CD4-positive, alpha-beta memory T cell (primary cell): ENCODE measurements at regions not wholly inside any gene's neighbourhood (a gene's known extent, or its start where the extent isn't known, plus 50 kb on each side); places are given as distances from the start of the nearest gene placed in this dataset.
"Not testable (repeated sequence)": the region's sequence is repeated elsewhere in the genome, so short reads cannot be mapped to it uniquely, and the experiment has no call there.

Source experiments
- CTCF ChIA-PET: fragments of 350-600 bp; sonication (Branson Sonifier 250); formaldehyde crosslinking; loops from one replicate; lab custom pipeline; 2021; ENCODE audit warnings: inconsistent platforms; ENCODE audit not compliant: partially characterized antibody; lab: Charles Lee
- POLR2A ChIA-PET: fragments of 350-600 bp; sonication (Branson Sonifier 250); formaldehyde crosslinking; loops from one replicate; lab custom pipeline; 2021; ENCODE audit not compliant: partially characterized antibody; lab: Charles Lee
- DNase-seq, 5 donors: peaks; one replicate each; pipeline versions ENCODE4 v3.0.0 to v3.0.0-alpha.2; 2020 to 2022; ENCODE audit warnings: mixed read lengths in 1 of 5
- H3K27ac ChIP-seq: one replicate; pipeline ENCODE4 v1.7.0; 2013; ENCODE audit warnings: low read depth, low read length
- H3K27me3 ChIP-seq: 2 replicates; pipeline ENCODE4 v1.7.0; 2013; ENCODE audit warnings: mild to moderate bottlenecking, low read length, moderate library complexity; ENCODE audit not compliant: insufficient read depth
- H3K36me3 ChIP-seq: 2 replicates; pipeline ENCODE4 v1.7.0; 2013; ENCODE audit warnings: mild to moderate bottlenecking, low read length, moderate library complexity; ENCODE audit not compliant: insufficient read depth
- H3K4me1 ChIP-seq: 2 replicates; pipeline ENCODE4 v1.7.0; 2013; ENCODE audit warnings: mild to moderate bottlenecking, low read length, moderate library complexity; ENCODE audit not compliant: insufficient read depth
- H3K4me3 ChIP-seq, 2 donors: one replicate each; pipeline ENCODE4 v1.7.0; 2013; ENCODE audit warnings: low read length in 2 of 2, mild to moderate bottlenecking in 1 of 2
- H3K9me3 ChIP-seq, 2 donors: one replicate each; pipeline ENCODE4 v1.7.0; 2013; ENCODE audit warnings: low read length in 2 of 2, control low read depth in 1 of 2; ENCODE audit not compliant: control insufficient read depth in 1 of 2
- H3K27ac Mint-ChIP-seq, 7 donors: one replicate each; pipeline ENCODE4 v1.8.0; 2020 to 2021; ENCODE audit warnings: mixed read lengths in 7 of 7, mild to moderate bottlenecking in 6 of 7, inconsistent platforms in 3 of 7, moderate library complexity in 3 of 7
- H3K27me3 Mint-ChIP-seq, 2 donors: one replicate each; pipeline ENCODE4 v1.8.0; 2020 to 2021; ENCODE audit warnings: mixed read lengths in 2 of 2
- H3K36me3 Mint-ChIP-seq, 2 donors: one replicate each; pipeline ENCODE4 v1.8.0; 2020 to 2021; ENCODE audit warnings: mixed read lengths in 2 of 2, inconsistent platforms in 1 of 2, mild to moderate bottlenecking in 1 of 2
- H3K4me1 Mint-ChIP-seq, 4 donors: one replicate each; pipeline ENCODE4 v1.8.0; 2020 to 2021; ENCODE audit warnings: mixed read lengths in 4 of 4, mild to moderate bottlenecking in 1 of 4
- H3K4me3 Mint-ChIP-seq, 8 donors: one replicate each; pipeline ENCODE4 v1.8.0; 2020 to 2021; ENCODE audit warnings: mixed read lengths in 8 of 8, mild to moderate bottlenecking in 7 of 8, moderate library complexity in 6 of 8, inconsistent platforms in 3 of 8
- H3K9me3 Mint-ChIP-seq, 8 donors: one replicate each; pipeline ENCODE4 v1.8.0; 2020 to 2021; ENCODE audit warnings: mixed read lengths in 8 of 8, mild to moderate bottlenecking in 5 of 8, inconsistent platforms in 3 of 8, moderate library complexity in 1 of 8
- intact Hi-C: fragments of 100-400 bp; cut with micrococcal nuclease; formaldehyde crosslinking; loops from one replicate; pipeline ENCODE4 v1.15.1; 2023

DNA sequence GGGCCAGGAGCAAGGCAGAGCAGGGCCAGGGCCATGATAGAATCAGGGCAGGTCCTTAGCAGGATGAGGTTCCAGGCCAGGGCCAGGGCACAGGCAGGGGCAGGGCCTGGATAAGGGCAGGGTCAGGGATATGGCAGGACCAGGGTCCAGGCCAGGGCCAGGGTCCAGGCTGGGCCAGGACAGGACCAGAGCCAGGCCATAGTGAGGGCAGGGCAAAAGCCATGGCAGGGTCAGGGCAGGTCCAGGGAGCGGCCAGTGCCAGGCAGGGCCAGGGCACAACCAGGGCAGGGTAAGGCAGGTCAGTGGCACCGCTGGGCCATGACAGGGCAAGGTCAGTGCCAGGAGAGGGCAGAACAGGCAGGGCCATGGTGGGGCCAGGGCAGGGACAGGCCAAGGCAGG lies 152.2 kb downstream of the LIPI start:
- Mint-ChIP-seq H3K27me3 (no peaks in the 10 kb centered on the region), H3K36me3 (no peaks in the 10 kb centered on the region), H3K4me3 (no peak overlapping the region), H3K9me3 (peaks cover 0 to 7% (median 0%) of the 10 kb centered on the region in 8 donors), H3K4me1 (no peaks in the 10 kb centered on the region), H3K27ac (no peak overlapping the region)
- Histone ChIP-seq H3K4me3 (no peak overlapping the region), H3K4me1 (no peaks in the 10 kb centered on the region), H3K27me3 (no peaks in the 10 kb centered on the region), H3K27ac (no peak overlapping the region), H3K36me3 (no peaks in the 10 kb centered on the region), H3K9me3 (no peaks in the 10 kb centered on the region)
- CTCF ChIA-PET, result no interaction called here
- DNase-seq, result no peak
- intact Hi-C loops, result no loop called here
- POLR2A ChIA-PET, result no interaction called here

DNA sequence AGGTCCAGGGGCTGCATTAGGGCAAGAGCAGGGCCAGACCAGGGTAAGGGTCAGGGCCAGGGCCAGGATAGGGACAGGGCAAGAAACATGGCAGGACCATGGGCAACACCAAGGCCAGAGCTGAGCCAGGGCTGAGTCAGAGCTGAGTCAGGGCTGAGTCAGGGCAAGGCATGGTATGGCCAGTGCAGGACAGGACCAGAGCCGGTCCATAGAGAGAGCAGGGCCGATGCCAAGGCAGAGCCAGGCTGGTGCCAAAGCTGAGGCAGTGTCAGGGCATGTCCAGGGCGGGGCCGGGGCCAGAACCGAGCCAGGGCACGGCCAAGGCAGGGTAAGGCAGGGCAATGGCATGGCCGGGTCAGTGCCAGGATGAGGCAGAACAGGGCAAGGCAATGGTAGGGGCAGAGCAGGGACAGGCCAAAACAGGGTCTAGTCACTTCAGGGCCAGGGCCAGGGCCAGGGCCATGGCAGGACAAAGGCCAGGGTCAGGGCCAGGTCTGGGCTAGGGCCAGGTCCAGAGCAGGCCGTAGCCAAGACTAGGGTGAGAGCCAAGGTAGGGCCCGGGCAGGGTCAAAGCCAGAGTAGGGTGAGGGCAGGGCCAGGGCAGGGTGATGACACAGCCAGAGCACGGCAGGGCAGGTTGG lies 152.8 kb downstream of the LIPI start:
- CTCF ChIA-PET, H3K27ac Mint-ChIP-seq, H3K36me3 ChIP-seq, H3K27me3 ChIP-seq, H3K27ac ChIP-seq, H3K36me3 Mint-ChIP-seq, H3K4me1 Mint-ChIP-seq, H3K4me3 Mint-ChIP-seq, H3K4me1 ChIP-seq, H3K9me3 Mint-ChIP-seq, POLR2A ChIA-PET, DNase-seq, H3K9me3 ChIP-seq, intact Hi-C loops, H3K27me3 Mint-ChIP-seq, H3K4me3 ChIP-seq: not testable (repeated sequence)

DNA sequence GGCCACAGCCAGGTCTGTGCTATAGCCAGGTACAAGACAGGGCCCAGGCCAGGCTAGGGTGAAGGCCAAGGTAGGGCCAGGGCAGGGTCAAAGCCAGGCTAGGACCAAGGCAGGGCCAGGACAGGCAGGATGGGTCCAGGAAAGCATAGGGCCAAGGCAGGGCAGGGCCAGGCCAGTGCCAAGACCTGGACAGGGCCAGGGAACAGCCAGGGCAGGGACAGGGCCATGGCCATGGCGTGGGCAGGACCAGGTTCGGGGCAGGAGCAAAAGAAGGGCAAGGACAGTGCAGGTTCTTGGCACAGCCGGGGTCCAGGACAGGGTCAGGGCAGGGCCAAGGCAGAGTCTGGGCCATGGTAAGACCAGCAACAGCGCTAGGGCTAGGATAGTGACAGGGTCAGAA lies 153.4 kb downstream of the LIPI start:
- no peaks in the 10 kb centered on the region for H3K27me3 ChIP-seq
- no peaks in the 10 kb centered on the region for H3K9me3 ChIP-seq
- no peak overlapping the region for H3K4me3 ChIP-seq
- H3K4me1 ChIP-seq, result no peaks in the 10 kb centered on the region
- no peaks in the 10 kb centered on the region for H3K36me3 Mint-ChIP-seq
- H3K36me3 ChIP-seq, result no peaks in the 10 kb centered on the region
- H3K4me1 Mint-ChIP-seq, result no peaks in the 10 kb centered on the region
- DNase-seq, result no peak
- H3K9me3 Mint-ChIP-seq, result peaks cover 0 to 7% (median 0%) of the 10 kb centered on the region in 8 donors
- ChIA-PET POLR2A (no interaction called here), CTCF (no interaction called here)
- H3K4me3 Mint-ChIP-seq, result no peak overlapping the region
- no peak overlapping the region for H3K27ac Mint-ChIP-seq
- H3K27ac ChIP-seq, result no peak overlapping the region
- intact Hi-C loops, result no loop called here
- no peaks in the 10 kb centered on the region for H3K27me3 Mint-ChIP-seq

- Histone ChIP-seq H3K36me3 (no peaks in the 10 kb centered on the region), H3K27ac (no peak overlapping the region), H3K27me3 (no peaks in the 10 kb centered on the region), H3K4me1 (no peaks in the 10 kb centered on the region), H3K4me3 (no peak overlapping the region), H3K9me3 (no peaks in the 10 kb centered on the region)
- Mint-ChIP-seq H3K9me3 (peaks cover 0 to 7% (median 0%) of the 10 kb centered on the region in 8 donors), H3K4me3 (no peak overlapping the region), H3K36me3 (no peaks in the 10 kb centered on the region), H3K27ac (peak overlapping the region in 1 of 7 donors; percentile 25), H3K4me1 (no peaks in the 10 kb centered on the region), H3K27me3 (no peaks in the 10 kb centered on the region)
- DNase-seq, result no peak
- POLR2A ChIA-PET, result no interaction called here
- CTCF ChIA-PET, result no interaction called here
- intact Hi-C loops, result no loop called here
These were observed 154.0 kb downstream of the LIPI start for GRCh38 chr21:14056771-14057191.

DNA sequence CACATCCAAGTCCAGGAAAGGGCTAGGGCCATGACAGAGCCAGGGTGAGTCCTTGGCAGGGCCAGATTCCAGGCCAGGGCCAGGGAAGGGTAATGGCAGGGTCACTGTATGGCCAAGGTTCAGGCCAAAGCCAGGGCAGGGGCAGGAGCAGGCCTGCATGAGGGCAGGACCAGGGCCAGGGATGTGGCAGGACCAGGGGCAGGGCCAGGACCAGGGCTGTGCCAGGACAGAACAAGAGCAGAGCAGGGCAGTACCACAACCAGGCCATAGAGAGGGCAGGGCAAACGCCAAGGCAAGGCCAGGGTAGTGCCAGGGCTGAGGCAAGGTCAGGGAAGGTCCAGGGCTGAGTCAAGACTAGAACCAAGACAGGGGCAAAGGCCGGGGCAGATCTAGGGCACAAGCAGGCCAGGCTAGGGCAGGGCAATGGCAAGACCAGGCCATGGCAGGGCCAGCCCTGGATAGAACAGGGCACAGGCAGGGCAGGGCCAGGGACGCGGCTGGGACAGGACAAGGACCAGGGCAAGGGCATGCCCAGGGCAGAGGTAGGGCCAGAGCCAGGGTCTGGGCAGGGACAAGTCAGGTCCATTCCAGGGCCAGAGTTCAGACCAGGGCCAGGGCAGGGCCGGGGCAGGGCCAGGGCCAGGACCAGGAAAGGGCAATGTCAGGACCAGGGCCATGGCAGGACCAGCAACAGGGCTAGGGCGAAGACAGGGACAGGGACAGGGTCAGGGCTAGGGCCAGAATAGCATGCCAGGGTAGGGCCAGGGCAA lies 154.8 kb downstream of the LIPI start:
- H3K9me3 ChIP-seq, intact Hi-C loops, H3K4me1 ChIP-seq, H3K4me3 Mint-ChIP-seq, H3K4me3 ChIP-seq, H3K27ac ChIP-seq, H3K9me3 Mint-ChIP-seq, POLR2A ChIA-PET, H3K4me1 Mint-ChIP-seq, H3K27ac Mint-ChIP-seq, H3K36me3 Mint-ChIP-seq, H3K27me3 Mint-ChIP-seq, H3K36me3 ChIP-seq, DNase-seq, CTCF ChIA-PET, H3K27me3 ChIP-seq: not testable (repeated sequence)

- Histone ChIP-seq H3K27me3 (no peaks in the 10 kb centered on the region), H3K4me3 (no peak overlapping the region), H3K27ac (no peak overlapping the region), H3K4me1 (no peaks in the 10 kb centered on the region), H3K36me3 (no peaks in the 10 kb centered on the region), H3K9me3 (no peaks in the 10 kb centered on the region)
- Mint-ChIP-seq H3K27me3 (no peaks in the 10 kb centered on the region), H3K27ac (no peak overlapping the region), H3K36me3 (no peaks in the 10 kb centered on the region), H3K4me1 (no peaks in the 10 kb centered on the region), H3K4me3 (no peak overlapping the region), H3K9me3 (peaks cover 0 to 5% (median 0%) of the 10 kb centered on the region in 8 donors)
- no peak for DNase-seq
- ChIA-PET CTCF (no interaction called here), POLR2A (no interaction called here)
- intact Hi-C loops, result no loop called here
These were observed 156.1 kb downstream of the LIPI start for GRCh38 chr21:14054682-14055081.

DNA sequence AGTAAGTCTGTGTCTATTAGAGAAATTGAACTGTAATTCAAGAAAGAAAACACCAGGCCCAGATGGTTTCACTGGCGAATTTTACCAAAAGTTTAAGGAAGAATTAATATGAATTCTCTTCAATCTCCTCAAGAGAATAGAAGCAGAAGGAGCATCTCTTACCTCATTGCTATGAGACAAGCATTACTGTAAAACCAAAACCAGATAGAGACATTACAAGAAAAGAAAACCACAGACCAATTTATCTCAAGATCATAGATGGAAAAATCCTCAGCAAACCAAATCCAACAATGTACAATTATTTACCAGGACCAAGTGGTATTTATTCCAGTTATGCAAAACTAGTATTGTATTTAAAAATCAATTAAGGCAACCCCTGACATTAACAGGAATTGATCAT lies 160.6 kb downstream of the LIPI start:
- H3K27me3 Mint-ChIP-seq, result no peaks in the 10 kb centered on the region
- Histone ChIP-seq H3K36me3 (no peaks in the 10 kb centered on the region), H3K4me1 (no peaks in the 10 kb centered on the region), H3K4me3 (no peak overlapping the region), H3K27me3 (no peaks in the 10 kb centered on the region), H3K9me3 (no peaks in the 10 kb centered on the region), H3K27ac (no peak overlapping the region)
- no peak for DNase-seq
- H3K27ac Mint-ChIP-seq, result no peak overlapping the region
- no peaks in the 10 kb centered on the region for H3K4me1 Mint-ChIP-seq
- intact Hi-C loops, result no loop called here
- no peaks in the 10 kb centered on the region for H3K9me3 Mint-ChIP-seq
- H3K36me3 Mint-ChIP-seq, result no peaks in the 10 kb centered on the region
- no peak overlapping the region for H3K4me3 Mint-ChIP-seq
- POLR2A ChIA-PET, result no interaction called here
- CTCF ChIA-PET, result no interaction called here
